ENCODE measurements at regions not wholly inside any gene's neighbourhood (a gene's known extent, or its start where the extent isn't known, plus 50 kb on each side); places are given as distances from the start of the nearest gene placed in this dataset.
A peak's percentile ranks its signal among the peaks of the same experiment; 100 is the strongest.

DNA sequence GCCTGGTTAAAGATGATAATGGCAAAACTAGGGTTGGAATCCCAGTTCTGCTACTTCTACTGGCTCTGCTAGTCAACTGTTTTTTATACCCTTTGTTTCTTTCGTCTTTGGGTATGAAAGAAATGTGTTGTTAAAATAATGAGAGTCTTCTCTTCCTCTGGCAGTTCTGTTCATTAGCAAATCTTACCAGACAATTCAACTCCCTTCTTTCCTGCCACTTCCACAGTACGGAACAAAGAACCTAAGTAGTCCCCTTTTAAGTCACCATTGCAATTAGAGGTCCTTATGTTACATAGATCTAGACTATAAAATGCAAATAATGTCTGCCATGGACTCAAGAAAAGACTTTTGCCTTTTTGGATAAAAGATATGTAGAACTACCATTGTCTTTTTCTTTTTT, 134.1 kb downstream of the RND3 start:
- Histone ChIP-seq H3K4me2 (ENCODE audit: insufficient read depth, insufficient read length, low read length) (no peak overlapping the region), H2BK20ac (ENCODE audit: low read depth, low read length, poor library complexity, severe bottlenecking) (no peak overlapping the region), H3K18ac (ENCODE audit: insufficient read length, low read depth, low read length) (no peak overlapping the region), H3K56ac (ENCODE audit: insufficient read length, low read depth, low read length) (no peak overlapping the region), H3T11ph (ENCODE audit: low read length) (no peak overlapping the region), H3K27me3 (ENCODE audit: insufficient read depth, low read length) (no peaks in the 10 kb centered on the region), H2AFZ (ENCODE audit: low read length) (no peak overlapping the region), H4K20me1 (ENCODE audit: control insufficient read depth, insufficient read depth, insufficient read length) (no peaks in the 10 kb centered on the region), H3K9me3 (ENCODE audit: control insufficient read depth, low read depth, low read length) (no peaks in the 10 kb centered on the region), H4K8ac (replicated peaks; ENCODE audit: insufficient read length, low read depth, low read length) (no peak overlapping the region), H3K4ac (ENCODE audit: low read depth, low read length) (no peak overlapping the region), H3K27ac (ENCODE audit: insufficient read length, low read depth, low read length) (no peak overlapping the region), H3K79me1 (ENCODE audit: insufficient read depth, low read depth, low read length, poor library complexity, severe bottlenecking) (no peaks in the 10 kb centered on the region), H3K4me1 (ENCODE audit: insufficient read depth, low read length) (no peaks in the 10 kb centered on the region), H2BK12ac (ENCODE audit: insufficient read length, low read depth, low read length) (no peak overlapping the region), H2AK5ac (ENCODE audit: insufficient read length, low read length) (no peak overlapping the region), H2BK120ac (ENCODE audit: low read depth, low read length, poor library complexity, severe bottlenecking) (no peak overlapping the region), H4K91ac (ENCODE audit: insufficient read length, low read depth, low read length) (no peak overlapping the region), H3K9ac (ENCODE audit: extremely low read depth, insufficient read length, low read length) (no peak overlapping the region), H3K23ac (ENCODE audit: insufficient read length, low read depth, low read length) (no peak overlapping the region), H2BK15ac (ENCODE audit: low read depth, low read length) (no peak overlapping the region), H4K5ac (ENCODE audit: insufficient read length, low read depth, low read length) (no peak overlapping the region), H3K79me2 (ENCODE audit: insufficient read depth, low read length) (no peaks in the 10 kb centered on the region), H3K23me2 (ENCODE audit: insufficient read length, low read depth, low read length, poor library complexity, severe bottlenecking) (no peaks in the 10 kb centered on the region), H3K14ac (ENCODE audit: insufficient read depth, low read length) (no peak overlapping the region), H2BK5ac (ENCODE audit: insufficient read length, low read length) (no peak overlapping the region)
- Mint-ChIP-seq H3K36me3 (ENCODE audit: insufficient read depth in 1 of 3, low read depth in 3 of 3) (no peaks in the 10 kb centered on the region), H3K4me3 (no peak overlapping the region), H3K4me1 (peaks cover 7 to 11% of the 10 kb centered on the region in 2 experiments), H3K27ac (peak overlapping the region in 1 of 3 experiments; percentile 23; a peak in 1 of 7 replicates), H3K9me3 (no peaks in the 10 kb centered on the region), H3K27me3 (ENCODE audit: low read depth) (no peaks in the 10 kb centered on the region)
- TF ChIP-seq, protein P1, sequence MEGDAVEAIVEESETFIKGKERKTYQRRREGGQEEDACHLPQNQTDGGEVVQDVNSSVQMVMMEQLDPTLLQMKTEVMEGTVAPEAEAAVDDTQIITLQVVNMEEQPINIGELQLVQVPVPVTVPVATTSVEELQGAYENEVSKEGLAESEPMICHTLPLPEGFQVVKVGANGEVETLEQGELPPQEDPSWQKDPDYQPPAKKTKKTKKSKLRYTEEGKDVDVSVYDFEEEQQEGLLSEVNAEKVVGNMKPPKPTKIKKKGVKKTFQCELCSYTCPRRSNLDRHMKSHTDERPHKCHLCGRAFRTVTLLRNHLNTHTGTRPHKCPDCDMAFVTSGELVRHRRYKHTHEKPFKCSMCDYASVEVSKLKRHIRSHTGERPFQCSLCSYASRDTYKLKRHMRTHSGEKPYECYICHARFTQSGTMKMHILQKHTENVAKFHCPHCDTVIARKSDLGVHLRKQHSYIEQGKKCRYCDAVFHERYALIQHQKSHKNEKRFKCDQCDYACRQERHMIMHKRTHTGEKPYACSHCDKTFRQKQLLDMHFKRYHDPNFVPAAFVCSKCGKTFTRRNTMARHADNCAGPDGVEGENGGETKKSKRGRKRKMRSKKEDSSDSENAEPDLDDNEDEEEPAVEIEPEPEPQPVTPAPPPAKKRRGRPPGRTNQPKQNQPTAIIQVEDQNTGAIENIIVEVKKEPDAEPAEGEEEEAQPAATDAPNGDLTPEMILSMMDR (conservative IDR thresholded peaks at IDR 0.05): no peak
- DNase-seq: no peak
- WGBS (ENCODE audit: extremely low coverage, insufficient read length, low lambda C conversion rate): no CpG with 5 or more reads among the region's 2 CpGs
